ENCODE measurements at regions not wholly inside any gene's neighbourhood (a gene's known extent, or its start where the extent isn't known, plus 50 kb on each side); places are given as distances from the start of the nearest gene placed in this dataset.

DNA sequence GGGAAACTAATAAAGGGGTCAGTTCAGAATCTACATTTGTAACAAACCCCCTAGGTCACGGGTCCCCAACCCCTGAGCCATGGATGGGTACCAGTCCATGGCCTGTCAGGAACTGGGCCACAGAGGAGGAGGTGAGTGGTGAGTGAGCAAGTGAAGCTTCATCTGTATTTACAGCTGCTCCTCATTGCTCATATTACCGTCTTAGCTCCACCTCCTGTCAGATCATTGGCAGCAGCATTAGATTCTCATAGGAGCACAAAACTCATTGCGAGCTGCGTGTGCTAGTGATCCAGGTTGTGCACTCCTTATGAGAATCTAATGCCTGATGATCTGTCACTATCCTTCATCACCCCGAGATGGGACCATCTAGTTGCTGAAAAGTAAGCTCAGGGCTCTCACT is 88.4 kb upstream of the MPP7 start:
- TF ChIP-seq POLR2A (IDR thresholded peaks at IDR 0.05; ENCODE audit: extremely low read depth, insufficient read length): no peak
- TF ChIP-seq, protein P1, sequence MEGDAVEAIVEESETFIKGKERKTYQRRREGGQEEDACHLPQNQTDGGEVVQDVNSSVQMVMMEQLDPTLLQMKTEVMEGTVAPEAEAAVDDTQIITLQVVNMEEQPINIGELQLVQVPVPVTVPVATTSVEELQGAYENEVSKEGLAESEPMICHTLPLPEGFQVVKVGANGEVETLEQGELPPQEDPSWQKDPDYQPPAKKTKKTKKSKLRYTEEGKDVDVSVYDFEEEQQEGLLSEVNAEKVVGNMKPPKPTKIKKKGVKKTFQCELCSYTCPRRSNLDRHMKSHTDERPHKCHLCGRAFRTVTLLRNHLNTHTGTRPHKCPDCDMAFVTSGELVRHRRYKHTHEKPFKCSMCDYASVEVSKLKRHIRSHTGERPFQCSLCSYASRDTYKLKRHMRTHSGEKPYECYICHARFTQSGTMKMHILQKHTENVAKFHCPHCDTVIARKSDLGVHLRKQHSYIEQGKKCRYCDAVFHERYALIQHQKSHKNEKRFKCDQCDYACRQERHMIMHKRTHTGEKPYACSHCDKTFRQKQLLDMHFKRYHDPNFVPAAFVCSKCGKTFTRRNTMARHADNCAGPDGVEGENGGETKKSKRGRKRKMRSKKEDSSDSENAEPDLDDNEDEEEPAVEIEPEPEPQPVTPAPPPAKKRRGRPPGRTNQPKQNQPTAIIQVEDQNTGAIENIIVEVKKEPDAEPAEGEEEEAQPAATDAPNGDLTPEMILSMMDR (IDR thresholded peaks at IDR 0.05; ENCODE audit: low read depth, low read length): no peak

All from NB4 (cell line).